RWPE1 (cell line): ENCODE measurements at regions not wholly inside any gene's neighbourhood (a gene's known extent, or its start where the extent isn't known, plus 50 kb on each side); places are given as distances from the start of the nearest gene placed in this dataset.

Experiments
- CTCF ChIA-PET: fragments of 350-600 bp; sonication (Branson Sonifier 250); formaldehyde crosslinking; extraction: SDS; loops from one replicate; lab custom pipeline; 2021; lab: Yijun Ruan, JAX
- POLR2A ChIA-PET: fragments of 400-600 bp; formaldehyde crosslinking; extraction: SDS; loops from one replicate; lab custom pipeline; 2020; ENCODE audit warnings: antibody characterized with exemption; ENCODE audit not compliant: low non-redundant PET; lab: Yijun Ruan, JAX
- DNase-seq: peaks from one replicate; pipeline ENCODE4 v3.0.0; 2012; ENCODE audit warnings: low spot score
- H3K27ac ChIP-seq: fragments of 450-650 bp; 2 replicates; pipeline ENCODE4 v1.5.1; 2017
- TF ChIP-seq, protein P1 (sequence below): fragments of 450-650 bp; conservative IDR thresholded peaks from 2 replicates; pipeline ENCODE4 v1.5.1; 2017; ENCODE audit warnings: low read depth, mild to moderate bottlenecking

DNA sequence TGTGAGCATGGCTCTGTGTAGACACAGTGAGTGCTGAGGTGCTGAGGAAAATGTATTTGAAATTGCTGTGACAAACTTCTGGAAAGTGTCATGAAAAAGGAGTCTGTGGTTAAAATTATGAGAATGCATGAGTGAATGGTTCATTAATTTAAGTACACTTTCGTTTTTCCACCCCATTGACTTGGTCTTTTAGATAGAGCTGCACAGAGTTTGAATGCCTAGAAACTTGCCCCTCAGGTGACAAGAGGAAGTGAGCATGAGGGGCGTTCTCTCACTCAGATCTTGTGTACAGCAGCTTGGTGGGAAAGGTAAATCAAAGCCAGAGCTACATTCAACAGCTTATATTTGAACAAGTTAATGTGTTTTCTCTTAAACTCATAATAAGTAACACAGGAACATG, 296.8 kb downstream of the WDR72 start:
- ChIA-PET CTCF (no interaction called here), POLR2A (no interaction called here)

DNA sequence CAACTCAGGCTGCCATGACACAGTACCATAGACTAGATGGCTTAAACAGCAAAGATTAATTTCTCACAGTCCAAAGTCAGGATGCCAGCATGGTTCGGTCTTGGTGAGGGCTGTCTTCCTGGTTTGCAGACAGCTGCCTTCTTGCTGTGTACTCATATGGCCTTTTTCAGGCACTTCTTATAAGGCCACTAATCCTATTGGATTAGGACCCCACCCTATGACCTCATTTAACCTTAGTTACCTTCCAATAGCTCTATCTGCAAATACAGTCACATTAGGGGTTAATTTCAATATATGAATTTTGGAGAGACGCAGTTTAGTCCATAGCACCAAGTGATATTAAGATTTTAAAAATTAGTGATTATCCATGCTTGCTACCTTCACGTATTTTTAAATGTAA, 297.8 kb downstream of the WDR72 start:
- POLR2A ChIA-PET, result no interaction called here
- TF ChIP-seq, protein P1, sequence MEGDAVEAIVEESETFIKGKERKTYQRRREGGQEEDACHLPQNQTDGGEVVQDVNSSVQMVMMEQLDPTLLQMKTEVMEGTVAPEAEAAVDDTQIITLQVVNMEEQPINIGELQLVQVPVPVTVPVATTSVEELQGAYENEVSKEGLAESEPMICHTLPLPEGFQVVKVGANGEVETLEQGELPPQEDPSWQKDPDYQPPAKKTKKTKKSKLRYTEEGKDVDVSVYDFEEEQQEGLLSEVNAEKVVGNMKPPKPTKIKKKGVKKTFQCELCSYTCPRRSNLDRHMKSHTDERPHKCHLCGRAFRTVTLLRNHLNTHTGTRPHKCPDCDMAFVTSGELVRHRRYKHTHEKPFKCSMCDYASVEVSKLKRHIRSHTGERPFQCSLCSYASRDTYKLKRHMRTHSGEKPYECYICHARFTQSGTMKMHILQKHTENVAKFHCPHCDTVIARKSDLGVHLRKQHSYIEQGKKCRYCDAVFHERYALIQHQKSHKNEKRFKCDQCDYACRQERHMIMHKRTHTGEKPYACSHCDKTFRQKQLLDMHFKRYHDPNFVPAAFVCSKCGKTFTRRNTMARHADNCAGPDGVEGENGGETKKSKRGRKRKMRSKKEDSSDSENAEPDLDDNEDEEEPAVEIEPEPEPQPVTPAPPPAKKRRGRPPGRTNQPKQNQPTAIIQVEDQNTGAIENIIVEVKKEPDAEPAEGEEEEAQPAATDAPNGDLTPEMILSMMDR, result no peak
- DNase-seq, result no peak
- H3K27ac ChIP-seq, result no peak overlapping the region
- CTCF ChIA-PET, result no interaction called here

More for the DNA sequence above, 296.8 kb downstream of the WDR72 start:
- H3K27ac ChIP-seq, result no peak overlapping the region
- no peak for DNase-seq
- TF ChIP-seq, protein P1, result no peak

DNA sequence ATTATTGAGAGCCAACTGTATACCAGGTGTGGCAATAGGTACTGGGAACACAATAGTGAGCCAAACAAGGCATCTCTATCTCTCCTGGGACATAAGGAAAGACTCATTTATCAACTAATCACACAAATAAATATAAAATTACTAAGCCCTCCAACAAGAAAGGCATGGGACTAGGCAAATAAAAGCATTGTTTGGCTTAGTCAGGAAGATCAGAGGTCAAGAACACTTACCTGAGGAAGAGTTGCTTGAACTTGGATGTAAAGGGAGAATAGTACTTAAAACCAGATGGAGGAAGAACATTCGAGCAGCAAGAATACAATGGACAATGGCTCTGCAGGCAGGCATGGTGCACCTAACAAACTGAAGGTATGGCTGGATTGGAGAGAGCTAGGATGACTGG, 300.7 kb downstream of the WDR72 start:
- H3K27ac ChIP-seq, result no peak overlapping the region
- DNase-seq, result no peak
- POLR2A ChIA-PET, result no interaction called here
- TF ChIP-seq, protein P1, result no peak
- CTCF ChIA-PET, result interaction anchor here (0.5 kb wide), 1 partner anchor 173 kb away, joined by 3 read pairs; no protein-coding TSS in a partner anchor

DNA sequence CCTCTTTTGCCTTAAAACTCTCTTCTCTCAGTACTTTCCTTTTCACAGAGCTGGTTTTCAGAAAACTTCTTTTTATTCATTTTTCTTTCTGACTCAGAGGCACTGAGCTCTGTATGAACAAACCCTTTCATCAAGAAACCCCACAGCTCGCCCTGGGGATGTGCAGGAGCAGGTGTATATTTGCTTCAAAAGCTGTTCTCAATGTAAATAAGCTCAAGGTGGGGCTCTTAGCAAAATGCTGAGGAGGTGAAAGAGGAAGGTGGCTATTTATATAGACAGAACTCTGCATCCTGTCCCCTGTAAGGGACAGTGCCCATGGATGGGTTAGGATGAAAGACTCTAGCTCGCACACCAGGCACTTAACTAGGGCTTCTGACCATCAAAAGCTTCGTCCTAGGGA, 302.0 kb downstream of the WDR72 start:
- no peak for DNase-seq
- TF ChIP-seq, protein P1, result no peak
- ChIA-PET CTCF (interaction anchor here (0.6 kb wide), 1 partner anchor 1189 kb away, joined by 3 read pairs; no protein-coding TSS in a partner anchor), POLR2A (no interaction called here)
- no peak overlapping the region for H3K27ac ChIP-seq

DNA sequence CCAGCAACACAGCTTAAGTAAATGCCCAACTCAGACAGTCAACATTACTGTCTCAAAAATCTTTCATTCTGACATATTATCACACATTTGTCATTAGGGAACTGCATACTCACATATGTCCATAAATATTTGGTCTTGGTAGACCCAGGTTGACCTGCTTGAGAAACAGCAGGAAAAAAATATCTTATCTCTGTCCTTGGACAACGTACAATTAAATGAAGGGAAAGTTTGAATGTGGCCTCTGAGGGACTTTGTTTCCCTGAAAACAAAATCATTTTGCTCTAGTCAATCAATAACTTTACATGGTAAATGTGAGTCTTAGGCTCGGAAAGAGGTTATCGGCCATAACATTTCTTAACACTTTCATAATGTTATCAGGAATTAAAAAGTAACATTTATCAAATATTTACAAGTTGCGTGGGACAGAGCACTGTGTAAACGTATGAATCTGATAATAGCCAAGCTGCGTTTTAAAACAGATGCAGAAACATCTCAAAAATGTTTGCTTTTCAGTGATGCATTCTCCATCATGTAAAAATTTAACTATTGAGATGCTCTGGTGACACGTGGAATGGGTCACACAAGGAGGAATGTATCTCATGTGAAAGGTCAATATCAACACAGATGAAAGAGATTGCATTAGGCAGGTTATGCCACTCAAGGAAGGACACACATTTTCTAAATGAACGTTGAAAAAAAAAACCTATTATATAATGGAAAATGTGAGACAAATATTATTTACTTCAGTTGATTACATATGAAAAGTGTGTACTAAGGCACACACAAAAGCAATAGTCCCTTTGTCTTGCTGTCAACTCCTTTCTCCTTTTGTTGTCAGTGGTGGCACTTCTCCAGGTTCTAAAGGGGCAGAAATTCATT, 304.4 kb downstream of the WDR72 start:
- no peak for DNase-seq
- TF ChIP-seq, protein P1, result no peak
- POLR2A ChIA-PET, result no interaction called here
- no peak overlapping the region for H3K27ac ChIP-seq
- CTCF ChIA-PET, result no interaction called here

DNA sequence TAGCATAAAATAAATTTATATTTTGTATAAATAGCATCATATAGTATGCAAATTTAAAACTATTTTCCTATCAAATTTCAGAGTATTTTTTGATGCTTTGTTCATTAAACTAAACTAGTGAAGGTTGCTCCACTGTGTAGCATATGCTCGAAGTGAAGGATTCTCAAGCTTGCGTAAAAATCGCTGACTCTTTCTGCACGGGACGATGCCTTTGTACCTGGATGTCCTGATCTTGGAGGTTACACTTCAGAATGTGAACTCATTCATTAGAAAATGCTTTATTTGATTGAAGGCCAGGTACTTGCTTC, 305.0 kb downstream of the WDR72 start:
- ChIA-PET POLR2A (no interaction called here), CTCF (no interaction called here)
- TF ChIP-seq, protein P1, result no peak
- H3K27ac ChIP-seq, result no peak overlapping the region
- DNase-seq, result no peak
